GM12878 (cell line): ENCODE measurements at regions not wholly inside any gene's neighbourhood (a gene's known extent, or its start where the extent isn't known, plus 50 kb on each side); places are given as distances from the start of the nearest gene placed in this dataset.

Experiments
- ATAC-seq: fragments of 200-7000 bp; cut with Tn5 transposase; 3 replicates; pipeline ENCODE4 v1.9.1; 2020; ENCODE audit warnings: mild to moderate bottlenecking, moderate library complexity
- BruUV-seq: library from RNA; stranded (reverse); fragments of 400-500 nt; replicated peaks from 2 replicates; lab custom pipeline; 2021; lab: Mats Ljungman, UMichigan
- CTCF ChIA-PET: fragments of 300-600 bp; sonication (Branson Sonifier 250); formaldehyde crosslinking; extraction: SDS; loops from one replicate; lab custom pipeline; 2021; ENCODE audit warnings: inconsistent platforms; lab: Yijun Ruan, JAX
- POLR2A ChIA-PET: fragments of 350-600 bp; formaldehyde crosslinking; extraction: SDS; loops from one replicate; lab custom pipeline; 2021; ENCODE audit warnings: inconsistent platforms; lab: Charles Lee
- RAD21 ChIA-PET: fragments of 300-600 bp; sonication (Branson Sonifier 250); formaldehyde crosslinking; loops from one replicate; lab custom pipeline; 2023; ENCODE audit warnings: antibody characterized with exemption; ENCODE audit not compliant: unreplicated experiment; lab: Charles Lee
- SMC1A ChIA-PET: fragments of 300-600 bp; sonication (Branson Sonifier 250); formaldehyde crosslinking; loops from one replicate; lab custom pipeline; 2023; ENCODE audit not compliant: unreplicated experiment, uncharacterized antibody; lab: Charles Lee
- DNase-seq: peaks from one replicate; pipeline ENCODE4 v3.0.0-alpha.2; 2011; ENCODE audit warnings: low read depth, low spot score
- FAIRE-seq: peaks from 3 replicates; lab custom pipeline; 2011; peaks lifted over from hg19 to GRCh38; lab: Jason Lieb, UNC
- H2AFZ ChIP-seq: 2 replicates; pipeline ENCODE4 v1.6.0; 2011; ENCODE audit warnings: low read depth, low read length, control low read depth; ENCODE audit not compliant: control insufficient read depth
- H3K27ac ChIP-seq: 2 replicates; pipeline ENCODE4 v1.5.1; 2011; ENCODE audit warnings: control low read depth; ENCODE audit not compliant: control insufficient read depth, insufficient read depth
- H3K27me3 ChIP-seq, 2 experiments: replicated peaks in 1 of 2; 2 replicates each; pipeline versions ENCODE4 v1.6.0 to v1.6.1; 2011; ENCODE audit warnings: low read length in 1 of 2; ENCODE audit not compliant: control insufficient read depth in 2 of 2, insufficient read depth in 2 of 2
- H3K36me3 ChIP-seq, 2 experiments: 2 replicates each; pipeline ENCODE4 v1.5.1; 2011; ENCODE audit warnings: low read length in 1 of 2; ENCODE audit not compliant: control insufficient read depth in 2 of 2, insufficient read depth in 2 of 2
- H3K4me1 ChIP-seq: 2 replicates; pipeline ENCODE4 v1.6.1; 2011; ENCODE audit warnings: mild to moderate bottlenecking, low read length, moderate library complexity, mixed read lengths; ENCODE audit not compliant: control insufficient read depth, insufficient read depth
- H3K4me2 ChIP-seq: 2 replicates; pipeline ENCODE4 v1.6.0; 2011; ENCODE audit warnings: control low read depth; ENCODE audit not compliant: control insufficient read depth, insufficient read depth
- H3K4me3 ChIP-seq: fragments of 200-600 bp; sonication (generic); 2 replicates; pipeline ENCODE4 v1.5.1; 2016
- H3K79me2 ChIP-seq: 2 replicates; pipeline ENCODE4 v1.6.0; 2011; ENCODE audit warnings: low read length; ENCODE audit not compliant: control insufficient read depth, insufficient read depth
- H3K9ac ChIP-seq: 2 replicates; pipeline ENCODE4 v1.8.0; 2011; ENCODE audit warnings: low read length, control low read depth, mixed read lengths; ENCODE audit not compliant: control insufficient read depth, insufficient read depth
- H3K9me3 ChIP-seq: replicated peaks from 3 replicates; pipeline ENCODE4 v1.5.1; 2011; ENCODE audit warnings: mild to moderate bottlenecking, low read length; ENCODE audit not compliant: control insufficient read depth, insufficient read depth
- H4K20me1 ChIP-seq: 2 replicates; pipeline ENCODE4 v1.6.0; 2011; ENCODE audit not compliant: control insufficient read depth, insufficient read depth
- CBX3 ChIP-seq: fragments of 200-600 bp; sonication (generic); IDR thresholded peaks from 2 replicates; pipeline ENCODE4 v1.6.1; 2016; ENCODE audit warnings: low read depth, borderline replicate concordance
- CEBPB ChIP-seq, 2 experiments: fragments of 150-350 bp in 1 of 2; IDR thresholded peaks; 2 replicates each; pipeline ENCODE4 v1.6.1; 2012 to 2014; ENCODE audit warnings: low read depth in 2 of 2, low read length in 2 of 2, borderline replicate concordance in 1 of 2, inconsistent platforms in 1 of 2
- FOXM1 ChIP-seq: IDR thresholded peaks from 2 replicates; pipeline ENCODE4 v1.6.1; 2012; ENCODE audit warnings: low read depth, mild to moderate bottlenecking, inconsistent platforms, low read length, moderate library complexity
- HDGF ChIP-seq: fragments of 450-650 bp; IDR thresholded peaks from 2 replicates; pipeline ENCODE4 v1.6.1; 2016; ENCODE audit warnings: antibody characterized with exemption
- IRF4 ChIP-seq: IDR thresholded peaks from 2 replicates; pipeline ENCODE4 v1.6.1; 2011; ENCODE audit warnings: low read depth, low read length
- LARP7 ChIP-seq: fragments of 450-650 bp; IDR thresholded peaks from 2 replicates; pipeline ENCODE4 v1.6.1; 2017; ENCODE audit warnings: mild to moderate bottlenecking
- MEF2A ChIP-seq: IDR thresholded peaks from 2 replicates; pipeline ENCODE4 v1.6.1; 2011; ENCODE audit warnings: low read depth, mild to moderate bottlenecking, low read length, moderate library complexity; ENCODE audit not compliant: insufficient read depth
- MTA3 ChIP-seq: IDR thresholded peaks from 2 replicates; pipeline ENCODE4 v1.6.1; 2012; ENCODE audit warnings: low read length, inconsistent platforms, borderline replicate concordance
- MXI1 ChIP-seq: fragments of 150-350 bp; IDR thresholded peaks from 2 replicates; pipeline ENCODE4 v1.6.1; 2011; ENCODE audit warnings: low read depth, mild to moderate bottlenecking, inconsistent platforms, low read length, improper control_type of control experiment
- SPI1 ChIP-seq: IDR thresholded peaks from 2 replicates; pipeline ENCODE4 v1.6.1; 2011; ENCODE audit warnings: low read depth, mild to moderate bottlenecking, low read length, moderate library complexity, borderline replicate concordance; ENCODE audit not compliant: insufficient read depth
- SREBF1 ChIP-seq: IDR thresholded peaks from 2 replicates; pipeline ENCODE4 v1.6.1; 2012; ENCODE audit warnings: mild to moderate bottlenecking, low read length
- SRF ChIP-seq, 2 experiments: IDR thresholded peaks; 2 replicates each; pipeline ENCODE4 v1.6.1; 2011; ENCODE audit warnings: low read depth in 2 of 2, low read length in 2 of 2, mild to moderate bottlenecking in 1 of 2, moderate library complexity in 1 of 2
- SUPT20H ChIP-seq: IDR thresholded peaks from 2 replicates; pipeline ENCODE4 v1.6.1; 2011; ENCODE audit warnings: low read depth, mild to moderate bottlenecking, low read length, moderate library complexity, borderline replicate concordance; ENCODE audit not compliant: control insufficient read depth
- TARDBP ChIP-seq: IDR thresholded peaks from 2 replicates; pipeline ENCODE4 v1.6.1; 2016; ENCODE audit warnings: borderline replicate concordance
- TCF3 ChIP-seq: IDR thresholded peaks from 2 replicates; pipeline ENCODE4 v1.6.1; 2012; ENCODE audit warnings: low read depth, mild to moderate bottlenecking, low read length, borderline replicate concordance; ENCODE audit not compliant: insufficient read depth
- WGBS: methylation state at CpG from one replicate; pipeline ENCODE4 v1.1.6; 2016; ENCODE audit warnings: low lambda C conversion rate; ENCODE audit not compliant: insufficient replicate concordance, insufficient coverage; ENCODE audit errors: missing lambda C conversion rate; 5-methylcytosine and 5-hydroxymethylcytosine counted together
- in situ Hi-C: fragments of 300-500 bp; cut with MboI; formaldehyde crosslinking; loops from 9 replicates; pipeline ENCODE4 v1.14.3; 2018; ENCODE audit warnings: mixed read lengths
- intact Hi-C: fragments of 100-400 bp; cut with micrococcal nuclease; formaldehyde crosslinking; loops from one replicate; pipeline ENCODE4 v1.14.2; 2022; ENCODE audit not compliant: unreplicated experiment
- TF ChIP-seq, protein P1 (sequence below): IDR thresholded peaks from 2 replicates; pipeline ENCODE4 v1.6.1; 2011; ENCODE audit warnings: borderline replicate concordance, low read depth, mild to moderate bottlenecking, moderate library complexity, mixed read lengths, low read length; ENCODE audit not compliant: insufficient read depth; ENCODE audit errors: extremely low read length

DNA sequence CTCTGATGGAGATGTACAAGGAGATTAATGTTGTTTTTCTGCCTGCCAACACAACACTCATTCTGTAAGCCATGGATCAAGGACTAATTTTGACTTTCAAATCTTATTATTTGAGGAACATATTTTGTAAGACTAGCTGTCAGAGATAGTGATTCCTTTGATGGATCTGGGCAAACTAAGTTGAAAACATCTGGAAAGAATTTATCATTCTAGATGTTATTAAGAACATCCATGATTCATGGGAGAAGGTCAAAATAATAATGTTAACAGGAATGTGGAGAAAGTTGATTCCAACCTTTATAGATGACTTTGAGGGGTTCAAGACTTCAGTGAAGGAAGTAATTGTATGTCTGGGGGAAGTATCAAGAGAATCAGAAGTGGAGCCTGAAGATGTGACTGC, 196.8 kb downstream of the POSTN start:
- ChIA-PET CTCF (no interaction called here), SMC1A (no interaction called here), RAD21 (no interaction called here), POLR2A (no interaction called here)
- intact Hi-C loops (no loop called here), in situ Hi-C loops (no loop called here)
- Histone ChIP-seq H3K27ac (no peak overlapping the region), H3K79me2 (no peaks in the 10 kb centered on the region), H2AFZ (no peak overlapping the region), H3K9me3 (no peaks in the 10 kb centered on the region), H3K9ac (no peak overlapping the region), H3K36me3 (no peaks in the 10 kb centered on the region), H4K20me1 (no peaks in the 10 kb centered on the region), H3K27me3 (no peaks in the 10 kb centered on the region), H3K4me2 (no peak overlapping the region), H3K4me1 (no peaks in the 10 kb centered on the region), H3K4me3 (no peak overlapping the region)
- no peak for TF ChIP-seq FOXM1
- no peak for TF ChIP-seq SPI1
- no peak for TF ChIP-seq IRF4
- TF ChIP-seq SRF (IDR thresholded peaks at IDR 0.05; ENCODE audit: low read depth in 2 of 2, low read length in 2 of 2) = no peak
- TF ChIP-seq TARDBP = no peak
- TF ChIP-seq MEF2A = no peak
- no peak for TF ChIP-seq MXI1
- TF ChIP-seq, protein P1, sequence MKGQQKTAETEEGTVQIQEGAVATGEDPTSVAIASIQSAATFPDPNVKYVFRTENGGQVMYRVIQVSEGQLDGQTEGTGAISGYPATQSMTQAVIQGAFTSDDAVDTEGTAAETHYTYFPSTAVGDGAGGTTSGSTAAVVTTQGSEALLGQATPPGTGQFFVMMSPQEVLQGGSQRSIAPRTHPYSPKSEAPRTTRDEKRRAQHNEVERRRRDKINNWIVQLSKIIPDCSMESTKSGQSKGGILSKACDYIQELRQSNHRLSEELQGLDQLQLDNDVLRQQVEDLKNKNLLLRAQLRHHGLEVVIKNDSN = no peak
- DNase-seq = no peak
- no peak for ATAC-seq
- FAIRE-seq = no peak
- no TSS peak for BruUV-seq

DNA sequence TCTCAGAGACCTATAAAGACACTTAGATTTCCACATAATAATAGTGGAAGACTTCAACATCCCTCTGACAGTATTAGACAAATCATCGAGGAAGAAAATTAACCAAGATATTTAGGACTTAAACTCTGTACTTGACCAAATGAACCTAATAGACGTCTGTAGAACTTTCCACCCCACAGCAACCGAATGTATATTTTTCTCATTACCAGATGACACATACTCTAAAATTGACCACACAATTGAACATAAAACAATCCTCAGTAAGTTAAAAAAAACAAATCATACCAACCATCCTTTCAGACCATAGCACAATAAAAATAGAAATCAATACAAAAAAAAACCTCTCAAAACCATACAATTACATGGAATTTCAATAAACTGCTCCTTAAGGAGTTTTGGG, 201.0 kb downstream of the POSTN start:
- POLR2A ChIA-PET = no interaction called here
- Histone ChIP-seq H3K36me3 (no peaks in the 10 kb centered on the region), H4K20me1 (no peaks in the 10 kb centered on the region), H3K4me3 (no peak overlapping the region), H3K4me1 (no peaks in the 10 kb centered on the region), H3K27ac (no peak overlapping the region), H2AFZ (no peak overlapping the region), H3K9ac (no peak overlapping the region), H3K4me2 (no peak overlapping the region), H3K27me3 (no peaks in the 10 kb centered on the region)
- intact Hi-C loops (no loop called here), in situ Hi-C loops (no loop called here)
- DNase-seq (no peak), ATAC-seq (no peak)
- RAD21 ChIA-PET = no interaction called here
- CTCF ChIA-PET = no interaction called here
- TF ChIP-seq SREBF1 (no peak), LARP7 (no peak), MTA3 (no peak), CBX3 (no peak), HDGF (no peak), TCF3 (no peak), CEBPB (IDR thresholded peaks at IDR 0.05; ENCODE audit: borderline replicate concordance in 1 of 2, low read depth in 2 of 2, low read length in 2 of 2) (no peak), SUPT20H (no peak)
- TF ChIP-seq, all 136 proteins: peak for 0
- Histone ChIP-seq H3K9me3 (no peaks in the 10 kb centered on the region), H3K79me2 (no peaks in the 10 kb centered on the region)
- FAIRE-seq = no peak
- SMC1A ChIA-PET = no interaction called here
- BruUV-seq = no TSS peak
- WGBS = 44% methylated on average over 3 of the region's 3 CpGs
